ENCODE measurements at regions not wholly inside any gene's neighbourhood (a gene's known extent, or its start where the extent isn't known, plus 50 kb on each side); places are given as distances from the start of the nearest gene placed in this dataset.

DNA sequence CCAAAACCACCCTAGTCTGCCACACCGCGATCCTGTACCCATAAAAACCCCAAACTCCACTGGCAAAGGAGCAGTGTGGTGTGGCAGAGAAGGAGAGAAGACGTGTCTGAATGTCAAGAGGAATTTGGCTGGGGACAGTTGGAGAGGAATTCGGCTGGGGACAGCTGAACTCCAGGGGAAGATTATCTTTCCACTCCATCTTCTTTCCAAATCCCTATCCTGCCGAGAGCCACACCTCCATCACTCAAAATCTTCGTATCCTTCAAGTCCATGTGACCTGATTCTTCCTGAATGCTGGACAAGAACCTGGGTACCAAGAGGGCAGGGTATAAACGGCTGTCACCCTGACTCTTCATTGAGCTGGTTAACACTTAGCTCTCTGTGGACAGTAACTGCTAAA is 448.1 kb downstream of the ARHGEF28 start:
- H3K79me2 ChIP-seq (ENCODE audit: insufficient read depth, low read length): no peaks in the 10 kb centered on the region
- H3K27ac ChIP-seq (ENCODE audit: low read depth, low read length): no peak overlapping the region
- TF ChIP-seq SIN3A (IDR thresholded peaks at IDR 0.05; ENCODE audit: low read depth) (no peak), ZFX (IDR thresholded peaks at IDR 0.05) (no peak), EZH2 (IDR thresholded peaks at IDR 0.05) (no peak), YY1 (IDR thresholded peaks at IDR 0.05; ENCODE audit: extremely low read depth, insufficient replicate concordance, low read depth, low read length) (no peak), ZNF274 (IDR thresholded peaks at IDR 0.05; ENCODE audit: low read depth, low read length) (no peak), FOSL1 (IDR thresholded peaks at IDR 0.05; ENCODE audit: low read depth) (no peak)
- TF ChIP-seq, protein P1, sequence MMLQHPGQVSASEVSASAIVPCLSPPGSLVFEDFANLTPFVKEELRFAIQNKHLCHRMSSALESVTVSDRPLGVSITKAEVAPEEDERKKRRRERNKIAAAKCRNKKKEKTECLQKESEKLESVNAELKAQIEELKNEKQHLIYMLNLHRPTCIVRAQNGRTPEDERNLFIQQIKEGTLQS (IDR thresholded peaks at IDR 0.05): no peak
- no peak overlapping the region for H2AFZ ChIP-seq (ENCODE audit: low read depth, low read length, poor library complexity, severe bottlenecking)
- RAD21 ChIA-PET (ENCODE audit: low non-redundant PET in 1 of 2, low total read pairs in 2 of 2, uncharacterized antibody in 2 of 2, unreplicated experiment in 2 of 2): no interaction called here
- no peak for DNase-seq (ENCODE audit: low read depth, low spot score)
- no peak overlapping the region for H3K4me2 ChIP-seq (ENCODE audit: low read length)
- CTCF ChIA-PET: no interaction called here
- H3K4me1 ChIP-seq (ENCODE audit: control insufficient read depth in 1 of 2, insufficient read depth in 2 of 2, low read length in 2 of 2): peaks cover 0 to 6% of the 10 kb centered on the region in 2 experiments; a peak in 2 of 4 replicates
- H3K9me3 ChIP-seq (ENCODE audit: control insufficient read depth in 1 of 2, insufficient read depth in 1 of 2, low read depth in 1 of 2, low read length in 2 of 2): no peaks in the 10 kb centered on the region
- H3K9ac ChIP-seq (ENCODE audit: low read length): no peak overlapping the region
- no peaks in the 10 kb centered on the region for H3K9me2 ChIP-seq (ENCODE audit: insufficient read depth)
- BruUV-seq (replicated peaks): no TSS peak
- no peaks in the 10 kb centered on the region for H3K27me3 ChIP-seq (ENCODE audit: insufficient read depth, low read length)
- H4K20me1 ChIP-seq (ENCODE audit: insufficient read depth): no peaks in the 10 kb centered on the region
- POLR2A ChIA-PET: no interaction called here
- H3K4me3 ChIP-seq (replicated peaks in 1 of 2; ENCODE audit: low read depth in 1 of 2, low read length in 2 of 2): no peak overlapping the region
- H3K36me3 ChIP-seq (ENCODE audit: control insufficient read depth in 1 of 2, insufficient read depth in 2 of 2, low read length in 2 of 2): no peaks in the 10 kb centered on the region
- ATAC-seq: no peak
- intact Hi-C loops (cut with micrococcal nuclease): no loop called here

DNA sequence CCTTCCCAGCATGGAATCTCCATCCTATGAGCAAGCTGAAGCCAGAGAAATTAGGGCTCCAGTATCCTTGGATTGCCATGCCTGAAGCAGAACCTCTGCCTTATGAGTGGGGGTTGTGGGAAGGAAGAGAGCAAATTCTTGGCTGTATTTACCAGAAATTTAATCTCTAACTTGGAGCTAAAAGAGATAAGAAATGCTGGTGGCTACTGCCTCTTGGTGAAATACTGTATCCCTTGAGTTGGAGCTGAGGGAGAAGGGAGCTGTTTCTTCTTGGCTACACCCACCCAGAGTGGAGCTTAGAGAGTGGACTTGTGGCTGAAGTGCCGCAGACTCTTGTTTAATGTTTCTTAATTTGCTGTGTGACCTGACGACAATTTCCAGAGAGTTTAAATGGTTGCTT is 447.3 kb downstream of the ARHGEF28 start:
- Histone ChIP-seq H3K4me3 (replicated peaks in 1 of 2; ENCODE audit: low read depth in 1 of 2, low read length in 2 of 2) (no peak overlapping the region), H3K4me1 (ENCODE audit: control insufficient read depth in 1 of 2, insufficient read depth in 2 of 2, low read length in 2 of 2) (peaks cover 1 to 6% of the 10 kb centered on the region in 2 experiments; a peak in 3 of 4 replicates), H3K79me2 (ENCODE audit: insufficient read depth, low read length) (no peaks in the 10 kb centered on the region), H3K36me3 (ENCODE audit: control insufficient read depth in 1 of 2, insufficient read depth in 2 of 2, low read length in 2 of 2) (no peaks in the 10 kb centered on the region), H3K4me2 (ENCODE audit: low read length) (no peak overlapping the region), H3K9me2 (ENCODE audit: insufficient read depth) (no peaks in the 10 kb centered on the region), H4K20me1 (ENCODE audit: insufficient read depth) (no peaks in the 10 kb centered on the region), H3K27me3 (ENCODE audit: insufficient read depth, low read length) (no peaks in the 10 kb centered on the region), H2AFZ (ENCODE audit: low read depth, low read length, poor library complexity, severe bottlenecking) (no peak overlapping the region), H3K27ac (ENCODE audit: low read depth, low read length) (no peak overlapping the region), H3K9me3 (ENCODE audit: control insufficient read depth in 1 of 2, insufficient read depth in 1 of 2, low read depth in 1 of 2, low read length in 2 of 2) (no peaks in the 10 kb centered on the region), H3K9ac (ENCODE audit: low read length) (no peak overlapping the region)
- intact Hi-C loops (cut with micrococcal nuclease): no loop called here
- ChIA-PET CTCF (no interaction called here), POLR2A (no interaction called here), RAD21 (ENCODE audit: low non-redundant PET in 1 of 2, low total read pairs in 2 of 2, uncharacterized antibody in 2 of 2, unreplicated experiment in 2 of 2) (no interaction called here)
- ATAC-seq (no peak), DNase-seq (ENCODE audit: low read depth, low spot score) (no peak)
- BruUV-seq (replicated peaks): no TSS peak
- no peak for TF ChIP-seq EGR1 (IDR thresholded peaks at IDR 0.05; ENCODE audit: low read depth)
- TF ChIP-seq, protein P2, sequence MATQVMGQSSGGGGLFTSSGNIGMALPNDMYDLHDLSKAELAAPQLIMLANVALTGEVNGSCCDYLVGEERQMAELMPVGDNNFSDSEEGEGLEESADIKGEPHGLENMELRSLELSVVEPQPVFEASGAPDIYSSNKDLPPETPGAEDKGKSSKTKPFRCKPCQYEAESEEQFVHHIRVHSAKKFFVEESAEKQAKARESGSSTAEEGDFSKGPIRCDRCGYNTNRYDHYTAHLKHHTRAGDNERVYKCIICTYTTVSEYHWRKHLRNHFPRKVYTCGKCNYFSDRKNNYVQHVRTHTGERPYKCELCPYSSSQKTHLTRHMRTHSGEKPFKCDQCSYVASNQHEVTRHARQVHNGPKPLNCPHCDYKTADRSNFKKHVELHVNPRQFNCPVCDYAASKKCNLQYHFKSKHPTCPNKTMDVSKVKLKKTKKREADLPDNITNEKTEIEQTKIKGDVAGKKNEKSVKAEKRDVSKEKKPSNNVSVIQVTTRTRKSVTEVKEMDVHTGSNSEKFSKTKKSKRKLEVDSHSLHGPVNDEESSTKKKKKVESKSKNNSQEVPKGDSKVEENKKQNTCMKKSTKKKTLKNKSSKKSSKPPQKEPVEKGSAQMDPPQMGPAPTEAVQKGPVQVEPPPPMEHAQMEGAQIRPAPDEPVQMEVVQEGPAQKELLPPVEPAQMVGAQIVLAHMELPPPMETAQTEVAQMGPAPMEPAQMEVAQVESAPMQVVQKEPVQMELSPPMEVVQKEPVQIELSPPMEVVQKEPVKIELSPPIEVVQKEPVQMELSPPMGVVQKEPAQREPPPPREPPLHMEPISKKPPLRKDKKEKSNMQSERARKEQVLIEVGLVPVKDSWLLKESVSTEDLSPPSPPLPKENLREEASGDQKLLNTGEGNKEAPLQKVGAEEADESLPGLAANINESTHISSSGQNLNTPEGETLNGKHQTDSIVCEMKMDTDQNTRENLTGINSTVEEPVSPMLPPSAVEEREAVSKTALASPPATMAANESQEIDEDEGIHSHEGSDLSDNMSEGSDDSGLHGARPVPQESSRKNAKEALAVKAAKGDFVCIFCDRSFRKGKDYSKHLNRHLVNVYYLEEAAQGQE (IDR thresholded peaks at IDR 0.05; ENCODE audit: low read depth): no peak
- TF ChIP-seq ELF1 (IDR thresholded peaks at IDR 0.05; ENCODE audit: borderline replicate concordance, low read depth): no peak
- TF ChIP-seq CEBPB (IDR thresholded peaks at IDR 0.05; ENCODE audit: low read depth): no peak
- no peak for TF ChIP-seq SP1 (IDR thresholded peaks at IDR 0.05; ENCODE audit: low read depth)
- no peak for TF ChIP-seq EZH2 (IDR thresholded peaks at IDR 0.05)
- TF ChIP-seq, protein P3, sequence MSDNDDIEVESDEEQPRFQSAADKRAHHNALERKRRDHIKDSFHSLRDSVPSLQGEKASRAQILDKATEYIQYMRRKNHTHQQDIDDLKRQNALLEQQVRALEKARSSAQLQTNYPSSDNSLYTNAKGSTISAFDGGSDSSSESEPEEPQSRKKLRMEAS (IDR thresholded peaks at IDR 0.05): no peak
- TF ChIP-seq, protein P4, sequence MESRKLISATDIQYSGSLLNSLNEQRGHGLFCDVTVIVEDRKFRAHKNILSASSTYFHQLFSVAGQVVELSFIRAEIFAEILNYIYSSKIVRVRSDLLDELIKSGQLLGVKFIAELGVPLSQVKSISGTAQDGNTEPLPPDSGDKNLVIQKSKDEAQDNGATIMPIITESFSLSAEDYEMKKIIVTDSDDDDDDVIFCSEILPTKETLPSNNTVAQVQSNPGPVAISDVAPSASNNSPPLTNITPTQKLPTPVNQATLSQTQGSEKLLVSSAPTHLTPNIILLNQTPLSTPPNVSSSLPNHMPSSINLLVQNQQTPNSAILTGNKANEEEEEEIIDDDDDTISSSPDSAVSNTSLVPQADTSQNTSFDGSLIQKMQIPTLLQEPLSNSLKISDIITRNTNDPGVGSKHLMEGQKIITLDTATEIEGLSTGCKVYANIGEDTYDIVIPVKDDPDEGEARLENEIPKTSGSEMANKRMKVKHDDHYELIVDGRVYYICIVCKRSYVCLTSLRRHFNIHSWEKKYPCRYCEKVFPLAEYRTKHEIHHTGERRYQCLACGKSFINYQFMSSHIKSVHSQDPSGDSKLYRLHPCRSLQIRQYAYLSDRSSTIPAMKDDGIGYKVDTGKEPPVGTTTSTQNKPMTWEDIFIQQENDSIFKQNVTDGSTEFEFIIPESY (IDR thresholded peaks at IDR 0.05; ENCODE audit: extremely low read depth, insufficient replicate concordance, low read length): no peak
- TF ChIP-seq POLR2A (IDR thresholded peaks at IDR 0.05; ENCODE audit: borderline replicate concordance, extremely low read depth, insufficient read depth, insufficient read length): no peak
